ENCODE measurements at regions not wholly inside any gene's neighbourhood (a gene's known extent, or its start where the extent isn't known, plus 50 kb on each side); places are given as distances from the start of the nearest gene placed in this dataset.

GRCh38 chr21:43320526-43320925 is 106.4 kb downstream of the SIK1 start:
- TF ChIP-seq CTCF (IDR thresholded peaks at IDR 0.05) (no peak), POLR2A (IDR thresholded peaks at IDR 0.05) (no peak)
